ENCODE measurements at regions not wholly inside any gene's neighbourhood (a gene's known extent, or its start where the extent isn't known, plus 50 kb on each side); places are given as distances from the start of the nearest gene placed in this dataset.

GRCh38 chr5:88940713-88941112, 57.7 kb upstream of the MEF2C start:
- no peak overlapping the region for H3K9ac ChIP-seq (ENCODE audit: low read length)
- no peaks in the 10 kb centered on the region for H3F3A ChIP-seq (ENCODE audit: insufficient read depth, low read length, poor library complexity, severe bottlenecking)
- no peak overlapping the region for H3K27ac ChIP-seq (ENCODE audit: low read length)

GRCh38 chr5:88939300-88939699, 56.3 kb upstream of the MEF2C start:
- Histone ChIP-seq H3K79me2 (replicated peaks; ENCODE audit: insufficient read depth, low read length) (no peaks in the 10 kb centered on the region), H3K27me3 (ENCODE audit: insufficient read depth, low read depth, low read length) (no peaks in the 10 kb centered on the region), H3K36me3 (ENCODE audit: insufficient read depth, low read length) (no peaks in the 10 kb centered on the region), H2AFZ (ENCODE audit: low read depth, low read length) (no peak overlapping the region), H3K27ac (ENCODE audit: low read length) (no peak overlapping the region), H3K9me3 (ENCODE audit: low read length) (no peaks in the 10 kb centered on the region), H3K4me2 (ENCODE audit: low read length) (no peak overlapping the region), H3K4me3 (ENCODE audit: low read length) (no peak overlapping the region), H4K20me1 (ENCODE audit: insufficient read depth) (no peaks in the 10 kb centered on the region), H3F3A (ENCODE audit: insufficient read depth, low read length, poor library complexity, severe bottlenecking) (no peaks in the 10 kb centered on the region), H3K9me2 (ENCODE audit: insufficient read depth, low read length) (no peaks in the 10 kb centered on the region), H3K9ac (ENCODE audit: low read length) (no peak overlapping the region)
- no peak for TF ChIP-seq EZH2 (IDR thresholded peaks at IDR 0.05; ENCODE audit: borderline replicate concordance, insufficient read depth, low read length, poor library complexity, severe bottlenecking)

More at GRCh38 chr5:88940713-88941112, 57.7 kb upstream of the MEF2C start:
- Histone ChIP-seq H3K4me2 (ENCODE audit: low read length) (no peak overlapping the region), H3K9me2 (ENCODE audit: insufficient read depth, low read length) (no peaks in the 10 kb centered on the region), H3K9me3 (ENCODE audit: low read length) (no peaks in the 10 kb centered on the region), H3K27me3 (ENCODE audit: insufficient read depth, low read depth, low read length) (no peaks in the 10 kb centered on the region), H4K20me1 (ENCODE audit: insufficient read depth) (no peaks in the 10 kb centered on the region), H3K79me2 (replicated peaks; ENCODE audit: insufficient read depth, low read length) (no peaks in the 10 kb centered on the region), H3K36me3 (ENCODE audit: insufficient read depth, low read length) (no peaks in the 10 kb centered on the region), H2AFZ (ENCODE audit: low read depth, low read length) (no peak overlapping the region), H3K4me3 (ENCODE audit: low read length) (no peak overlapping the region)
- TF ChIP-seq, protein P1, sequence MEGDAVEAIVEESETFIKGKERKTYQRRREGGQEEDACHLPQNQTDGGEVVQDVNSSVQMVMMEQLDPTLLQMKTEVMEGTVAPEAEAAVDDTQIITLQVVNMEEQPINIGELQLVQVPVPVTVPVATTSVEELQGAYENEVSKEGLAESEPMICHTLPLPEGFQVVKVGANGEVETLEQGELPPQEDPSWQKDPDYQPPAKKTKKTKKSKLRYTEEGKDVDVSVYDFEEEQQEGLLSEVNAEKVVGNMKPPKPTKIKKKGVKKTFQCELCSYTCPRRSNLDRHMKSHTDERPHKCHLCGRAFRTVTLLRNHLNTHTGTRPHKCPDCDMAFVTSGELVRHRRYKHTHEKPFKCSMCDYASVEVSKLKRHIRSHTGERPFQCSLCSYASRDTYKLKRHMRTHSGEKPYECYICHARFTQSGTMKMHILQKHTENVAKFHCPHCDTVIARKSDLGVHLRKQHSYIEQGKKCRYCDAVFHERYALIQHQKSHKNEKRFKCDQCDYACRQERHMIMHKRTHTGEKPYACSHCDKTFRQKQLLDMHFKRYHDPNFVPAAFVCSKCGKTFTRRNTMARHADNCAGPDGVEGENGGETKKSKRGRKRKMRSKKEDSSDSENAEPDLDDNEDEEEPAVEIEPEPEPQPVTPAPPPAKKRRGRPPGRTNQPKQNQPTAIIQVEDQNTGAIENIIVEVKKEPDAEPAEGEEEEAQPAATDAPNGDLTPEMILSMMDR (IDR thresholded peaks at IDR 0.05; ENCODE audit: poor library complexity, severe bottlenecking): no peak
- TF ChIP-seq, protein P2, sequence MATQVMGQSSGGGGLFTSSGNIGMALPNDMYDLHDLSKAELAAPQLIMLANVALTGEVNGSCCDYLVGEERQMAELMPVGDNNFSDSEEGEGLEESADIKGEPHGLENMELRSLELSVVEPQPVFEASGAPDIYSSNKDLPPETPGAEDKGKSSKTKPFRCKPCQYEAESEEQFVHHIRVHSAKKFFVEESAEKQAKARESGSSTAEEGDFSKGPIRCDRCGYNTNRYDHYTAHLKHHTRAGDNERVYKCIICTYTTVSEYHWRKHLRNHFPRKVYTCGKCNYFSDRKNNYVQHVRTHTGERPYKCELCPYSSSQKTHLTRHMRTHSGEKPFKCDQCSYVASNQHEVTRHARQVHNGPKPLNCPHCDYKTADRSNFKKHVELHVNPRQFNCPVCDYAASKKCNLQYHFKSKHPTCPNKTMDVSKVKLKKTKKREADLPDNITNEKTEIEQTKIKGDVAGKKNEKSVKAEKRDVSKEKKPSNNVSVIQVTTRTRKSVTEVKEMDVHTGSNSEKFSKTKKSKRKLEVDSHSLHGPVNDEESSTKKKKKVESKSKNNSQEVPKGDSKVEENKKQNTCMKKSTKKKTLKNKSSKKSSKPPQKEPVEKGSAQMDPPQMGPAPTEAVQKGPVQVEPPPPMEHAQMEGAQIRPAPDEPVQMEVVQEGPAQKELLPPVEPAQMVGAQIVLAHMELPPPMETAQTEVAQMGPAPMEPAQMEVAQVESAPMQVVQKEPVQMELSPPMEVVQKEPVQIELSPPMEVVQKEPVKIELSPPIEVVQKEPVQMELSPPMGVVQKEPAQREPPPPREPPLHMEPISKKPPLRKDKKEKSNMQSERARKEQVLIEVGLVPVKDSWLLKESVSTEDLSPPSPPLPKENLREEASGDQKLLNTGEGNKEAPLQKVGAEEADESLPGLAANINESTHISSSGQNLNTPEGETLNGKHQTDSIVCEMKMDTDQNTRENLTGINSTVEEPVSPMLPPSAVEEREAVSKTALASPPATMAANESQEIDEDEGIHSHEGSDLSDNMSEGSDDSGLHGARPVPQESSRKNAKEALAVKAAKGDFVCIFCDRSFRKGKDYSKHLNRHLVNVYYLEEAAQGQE (IDR thresholded peaks at IDR 0.05; ENCODE audit: borderline replicate concordance): no peak
- TF ChIP-seq TAF1 (IDR thresholded peaks at IDR 0.05; ENCODE audit: low read depth) (no peak), EZH2 (IDR thresholded peaks at IDR 0.05; ENCODE audit: borderline replicate concordance, insufficient read depth, low read length, poor library complexity, severe bottlenecking) (no peak), RAD21 (conservative IDR thresholded peaks at IDR 0.05) (no peak), SMC3 (conservative IDR thresholded peaks at IDR 0.05; ENCODE audit: poor library complexity) (no peak), POLR2AphosphoS5 (IDR thresholded peaks at IDR 0.05) (no peak), MXI1 (conservative IDR thresholded peaks at IDR 0.05; ENCODE audit: poor library complexity, severe bottlenecking) (no peak), EP300 (conservative IDR thresholded peaks at IDR 0.05; ENCODE audit: poor library complexity, severe bottlenecking) (no peak)

DNA sequence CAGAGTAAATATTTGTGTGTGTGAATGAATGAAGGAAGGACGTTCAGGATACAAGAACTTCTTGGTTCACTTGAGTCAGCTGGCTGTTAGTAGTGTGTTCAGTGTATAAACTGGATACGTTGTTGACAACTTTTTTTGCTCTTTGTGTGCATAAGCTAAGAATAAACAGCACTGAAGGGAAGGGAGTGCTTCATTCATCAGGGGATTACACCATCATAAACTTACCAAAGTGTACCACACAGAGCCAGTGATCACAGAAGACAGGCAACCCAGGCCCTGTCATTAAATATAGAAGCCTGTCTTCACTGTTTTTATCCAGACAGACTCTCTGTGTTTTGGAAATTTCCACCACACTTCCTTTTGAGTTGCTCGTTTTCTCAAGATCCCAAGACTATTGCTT, 55.5 kb upstream of the MEF2C start:
- Histone ChIP-seq H3K27me3 (ENCODE audit: insufficient read depth, low read depth, low read length) (no peaks in the 10 kb centered on the region), H3K9me3 (ENCODE audit: low read length) (no peaks in the 10 kb centered on the region), H3K79me2 (replicated peaks; ENCODE audit: insufficient read depth, low read length) (no peaks in the 10 kb centered on the region), H3F3A (ENCODE audit: insufficient read depth, low read length, poor library complexity, severe bottlenecking) (no peaks in the 10 kb centered on the region), H3K36me3 (ENCODE audit: insufficient read depth, low read length) (no peaks in the 10 kb centered on the region), H3K9ac (ENCODE audit: low read length) (no peak overlapping the region), H3K4me3 (ENCODE audit: low read length) (no peak overlapping the region), H3K9me2 (ENCODE audit: insufficient read depth, low read length) (no peaks in the 10 kb centered on the region), H2AFZ (ENCODE audit: low read depth, low read length) (no peak overlapping the region), H3K4me2 (ENCODE audit: low read length) (no peak overlapping the region), H3K27ac (ENCODE audit: low read length) (no peak overlapping the region), H4K20me1 (ENCODE audit: insufficient read depth) (no peaks in the 10 kb centered on the region)
- TF ChIP-seq, protein P1 (IDR thresholded peaks at IDR 0.05; ENCODE audit: poor library complexity, severe bottlenecking): no peak
- no peak for TF ChIP-seq MXI1 (conservative IDR thresholded peaks at IDR 0.05; ENCODE audit: poor library complexity, severe bottlenecking)

All from neural cell (in vitro differentiated cells).